DMS 273 (cell line): ENCODE measurements at regions not wholly inside any gene's neighbourhood (a gene's known extent, or its start where the extent isn't known, plus 50 kb on each side); places are given as distances from the start of the nearest gene placed in this dataset.

Source experiments
- DNase-seq: peaks from one replicate; lab custom pipeline; 2025; ENCODE audit not compliant: unreplicated experiment; lab: John Stamatoyannopoulos, UW

GRCh38 chr12:67573566-67573965, 75.0 kb upstream of the DYRK2 start:
- DNase-seq, result no peak

- no peak for DNase-seq
Measured at GRCh38 chr12:67578976-67579661, 69.4 kb upstream of the DYRK2 start.

GRCh38 chr12:67579662-67580003, 68.9 kb upstream of the DYRK2 start:
- DNase-seq, result no peak

GRCh38 chr12:67582238-67582834, 66.2 kb upstream of the DYRK2 start:
- DNase-seq, result no peak

- DNase-seq, result no peak
Measured at GRCh38 chr12:67582844-67583243, 65.7 kb upstream of the DYRK2 start.

- DNase-seq, result no peak
Measured at GRCh38 chr12:67586951-67587350, 61.6 kb upstream of the DYRK2 start.

GRCh38 chr12:67589078-67589477, 59.5 kb upstream of the DYRK2 start:
- no peak for DNase-seq

- DNase-seq, result peak; percentile 12
Measured at GRCh38 chr12:67590149-67590790, 58.3 kb upstream of the DYRK2 start.

- peak; percentile 29 for DNase-seq
Measured at GRCh38 chr12:67592228-67593011, 56.1 kb upstream of the DYRK2 start.

GRCh38 chr12:67593041-67593440, 55.5 kb upstream of the DYRK2 start:
- no peak for DNase-seq

- DNase-seq, result no peak
Measured at GRCh38 chr12:67593461-67594330, 54.8 kb upstream of the DYRK2 start.

GRCh38 chr12:67594888-67595287, 53.7 kb upstream of the DYRK2 start:
- DNase-seq, result no peak

- DNase-seq, result no peak
Measured at GRCh38 chr12:67595365-67595764, 53.2 kb upstream of the DYRK2 start.

GRCh38 chr12:67598598-67598997, 49.9 kb upstream of the DYRK2 start:
- DNase-seq, result no peak
